GM11168 (cell line): ENCODE measurements at regions not wholly inside any gene's neighbourhood (a gene's known extent, or its start where the extent isn't known, plus 50 kb on each side); places are given as distances from the start of the nearest gene placed in this dataset.

Experiments used
- in situ Hi-C: fragments of 300-500 bp; cut with MboI; formaldehyde crosslinking; loops from one replicate; pipeline ENCODE4 v1.12.0; 2022; ENCODE audit warnings: low sequenced_read_pairs; ENCODE audit not compliant: unreplicated experiment

DNA sequence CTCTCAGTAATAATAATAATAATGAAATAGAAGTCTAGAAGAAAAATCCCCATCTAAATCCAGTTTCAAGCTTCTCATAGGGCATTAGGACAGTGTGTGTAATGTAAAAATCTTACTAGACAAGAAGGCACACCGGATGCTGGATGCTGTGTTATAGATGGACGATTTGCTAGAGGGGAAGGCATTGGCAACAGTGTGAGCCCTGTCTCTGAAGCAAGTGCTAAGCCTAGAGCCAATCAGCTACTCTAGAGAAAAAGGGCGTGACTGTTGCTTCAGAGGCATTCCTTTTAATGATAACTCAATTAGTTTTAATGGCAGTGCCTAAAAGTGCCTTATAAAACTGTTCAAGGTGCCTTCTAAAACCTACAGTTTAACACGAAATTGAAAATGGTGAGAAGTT lies 344.9 kb downstream of the TDRD15 start:
- in situ Hi-C loops, result no loop called here

- in situ Hi-C loops, result no loop called here
Observed at GRCh38 chr2:21469158-21469557, 345.4 kb downstream of the TDRD15 start.

DNA sequence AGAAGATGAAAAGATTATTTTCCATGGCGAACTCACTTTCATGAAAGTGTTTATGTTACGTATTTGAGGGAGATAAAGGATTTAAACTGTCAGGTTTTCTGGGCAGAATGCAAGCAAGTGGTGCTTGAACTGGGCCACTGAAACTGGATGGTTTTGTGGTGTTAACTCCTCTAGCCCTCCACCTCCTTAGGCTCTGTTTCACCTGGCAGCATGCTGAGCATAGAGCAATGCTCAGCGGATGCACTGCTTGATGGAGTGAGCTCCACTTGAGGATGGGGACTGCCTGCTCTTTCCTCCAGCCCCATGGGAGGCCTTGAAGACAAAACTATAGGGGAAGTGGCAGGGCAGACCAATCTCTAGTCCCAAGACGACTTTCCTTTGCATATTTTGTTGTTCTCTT lies 345.8 kb downstream of the TDRD15 start:
- in situ Hi-C loops, result no loop called here

DNA sequence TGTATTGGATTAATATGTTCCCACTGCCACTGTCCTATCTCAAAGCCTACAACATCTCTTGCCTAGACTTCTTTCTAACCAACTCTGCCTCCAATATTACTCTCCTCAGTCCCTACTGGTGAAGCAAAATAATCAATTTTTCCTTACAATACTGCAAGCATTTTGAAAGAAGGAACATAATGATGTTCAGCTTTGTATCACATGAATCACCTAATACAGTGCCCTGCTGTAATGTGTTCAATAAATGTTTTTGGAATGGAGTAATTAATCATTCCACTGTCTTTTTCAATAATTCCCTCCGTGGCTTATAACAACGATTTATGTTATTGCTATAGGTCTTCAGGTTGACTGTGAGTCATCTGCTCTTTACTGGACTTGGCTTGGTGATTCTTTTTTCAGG lies 356.4 kb downstream of the TDRD15 start:
- in situ Hi-C loops, result no loop called here

GRCh38 chr2:21484643-21485042 lies 360.9 kb downstream of the TDRD15 start:
- in situ Hi-C loops, result no loop called here

DNA sequence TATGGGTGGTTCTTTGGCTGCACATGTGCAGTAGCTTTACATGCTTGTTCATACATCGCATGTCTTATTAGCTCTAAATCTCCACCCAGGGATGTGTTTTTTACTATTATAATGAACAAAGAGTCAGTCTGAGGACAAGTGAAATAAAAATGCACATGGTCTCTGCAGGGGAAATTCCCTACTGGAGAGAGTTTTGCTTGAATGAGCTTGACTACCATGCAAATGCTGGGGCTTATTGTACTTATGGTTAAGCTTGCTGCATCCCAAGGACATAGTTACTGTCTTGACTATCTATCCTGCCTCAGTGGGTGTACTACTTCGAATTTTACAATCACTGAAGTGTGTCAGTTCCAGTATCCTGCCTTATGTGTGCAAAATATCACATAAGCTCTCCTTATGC lies 362.7 kb downstream of the TDRD15 start:
- in situ Hi-C loops, result no loop called here

DNA sequence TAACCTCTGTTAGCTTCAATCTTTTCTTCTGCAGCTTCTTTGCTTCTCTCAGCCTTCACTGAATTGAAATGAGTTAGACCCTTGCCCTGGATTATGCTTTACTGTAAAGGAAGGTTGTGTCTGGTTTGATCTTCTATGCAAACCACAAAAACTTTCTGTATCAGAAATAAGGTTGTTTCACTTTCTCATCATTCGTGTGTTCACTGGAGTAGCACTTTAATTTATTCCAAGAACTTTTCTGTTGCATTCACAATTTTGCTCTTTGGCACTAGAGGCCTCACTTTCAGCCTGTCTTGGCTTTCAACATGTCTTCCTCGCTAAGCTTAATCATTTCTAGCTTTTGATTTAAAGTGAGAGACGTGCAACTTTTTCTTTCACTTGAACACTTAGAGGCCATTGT lies 365.3 kb downstream of the TDRD15 start:
- in situ Hi-C loops, result no loop called here

- in situ Hi-C loops, result no loop called here
Observed at GRCh38 chr2:21498016-21498415, 374.2 kb downstream of the TDRD15 start.

GRCh38 chr2:21500401-21500945 lies 376.7 kb downstream of the TDRD15 start:
- in situ Hi-C loops, result no loop called here

- in situ Hi-C loops, result no loop called here
Observed at GRCh38 chr2:21501376-21502027, 377.7 kb downstream of the TDRD15 start.

GRCh38 chr2:21515903-21516302 lies 392.1 kb downstream of the TDRD15 start:
- in situ Hi-C loops, result no loop called here

GRCh38 chr2:21519412-21519811 lies 395.6 kb downstream of the TDRD15 start:
- in situ Hi-C loops, result no loop called here

DNA sequence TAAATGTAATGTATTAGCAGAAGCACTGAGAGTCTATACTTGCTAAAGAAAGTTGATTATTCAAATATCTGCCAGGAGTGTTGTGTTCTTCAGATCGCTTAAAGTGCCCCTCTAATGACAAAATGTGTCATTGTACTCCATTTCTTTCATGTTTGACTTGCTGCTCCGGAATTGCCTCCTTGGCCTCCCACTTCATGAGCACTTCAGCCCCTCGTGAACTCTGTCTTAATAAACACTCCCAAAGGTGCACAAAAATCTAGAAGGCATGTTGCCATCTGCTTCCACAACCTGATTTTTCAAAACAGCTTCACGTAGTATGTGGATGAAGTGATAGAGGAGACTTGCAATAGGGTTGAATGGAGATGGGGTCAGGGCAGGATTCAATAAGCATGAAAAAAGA lies 396.1 kb downstream of the TDRD15 start:
- in situ Hi-C loops, result no loop called here

- in situ Hi-C loops, result no loop called here
Observed at GRCh38 chr2:21535826-21536225, 412.1 kb downstream of the TDRD15 start.

DNA sequence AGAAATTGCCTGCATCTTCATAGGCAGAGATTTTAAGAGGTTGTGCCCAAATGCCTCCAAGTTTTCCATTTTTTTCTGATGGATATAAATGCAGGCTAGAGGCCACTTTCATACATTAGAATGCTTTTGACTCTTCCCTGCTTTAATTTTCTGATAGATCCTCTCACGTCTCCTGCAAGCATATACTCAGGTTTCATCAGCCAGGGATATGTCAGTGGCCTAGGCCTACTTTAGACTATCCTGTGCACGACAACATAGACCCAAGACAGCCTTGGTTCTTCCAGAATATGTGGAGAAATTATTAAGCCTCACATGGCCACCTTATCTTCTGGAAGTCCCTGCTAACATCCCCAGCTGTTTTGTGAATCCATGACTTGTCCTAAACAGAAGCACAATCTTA lies 415.9 kb downstream of the TDRD15 start:
- in situ Hi-C loops, result no loop called here

GRCh38 chr2:21543630-21544029 lies 419.9 kb downstream of the TDRD15 start:
- in situ Hi-C loops, result no loop called here

DNA sequence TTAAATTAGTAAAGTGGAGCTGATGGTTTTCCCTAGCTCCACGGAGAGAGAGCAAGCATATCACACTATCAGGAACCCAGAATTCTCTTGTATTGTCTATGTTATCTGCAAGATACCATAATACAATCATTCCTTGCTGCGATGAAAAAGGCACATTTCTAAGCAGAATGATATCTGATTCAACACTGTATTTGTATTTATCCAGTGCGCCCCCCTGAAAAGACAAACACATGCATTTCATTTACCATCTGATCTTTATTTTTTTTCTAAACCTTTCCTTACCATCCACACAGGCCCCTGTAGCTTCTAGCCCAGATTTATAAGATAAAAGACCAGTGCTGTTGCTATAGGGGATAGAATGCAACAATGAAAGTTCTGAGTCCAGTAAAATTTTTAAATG lies 420.6 kb downstream of the TDRD15 start:
- in situ Hi-C loops, result no loop called here

GRCh38 chr2:21552981-21553380 lies 429.2 kb downstream of the TDRD15 start:
- in situ Hi-C loops, result no loop called here

GRCh38 chr2:21559351-21559750 lies 435.6 kb downstream of the TDRD15 start:
- in situ Hi-C loops, result no loop called here

DNA sequence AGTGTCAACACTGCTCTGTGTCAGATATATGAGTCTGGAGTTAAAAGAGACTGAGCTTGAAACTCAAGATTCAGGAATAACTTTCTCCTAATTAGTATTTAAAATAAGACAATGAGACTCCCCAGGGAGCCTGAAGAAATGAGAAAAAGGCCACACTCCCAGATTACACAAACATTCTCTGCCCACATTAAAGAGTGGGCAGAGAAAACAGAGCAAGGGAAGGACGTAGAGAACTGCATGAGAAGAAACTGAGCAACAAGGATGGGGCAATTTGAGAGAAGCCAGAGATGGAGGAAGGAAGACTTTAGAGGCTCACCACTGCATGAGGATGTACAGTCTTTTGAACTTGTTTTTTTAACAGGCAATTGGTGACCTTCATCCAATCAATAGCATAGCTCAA lies 438.2 kb downstream of the TDRD15 start:
- in situ Hi-C loops, result no loop called here

DNA sequence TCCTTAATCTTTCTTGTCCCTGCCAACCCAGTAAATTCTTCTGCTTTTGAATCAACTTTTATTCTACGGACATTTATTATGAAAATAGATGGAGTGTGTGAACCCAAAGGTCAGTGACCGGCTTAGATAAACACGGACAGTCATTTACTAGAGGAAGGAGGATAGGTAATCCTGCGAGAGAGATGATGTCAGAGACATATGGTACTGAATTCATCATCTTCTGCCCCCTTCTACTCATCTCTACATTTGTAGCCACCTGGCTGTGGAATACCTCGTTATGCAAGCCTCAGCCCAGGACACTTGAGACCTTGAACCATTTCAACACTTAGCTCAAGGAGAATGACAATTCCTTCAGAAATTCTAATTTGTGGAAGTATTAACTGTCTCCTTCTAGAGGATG lies 443.6 kb downstream of the TDRD15 start:
- in situ Hi-C loops, result no loop called here

GRCh38 chr2:21571686-21572085 lies 447.9 kb downstream of the TDRD15 start:
- in situ Hi-C loops, result no loop called here
